OCI-LY7 (cell line): ENCODE measurements at regions not wholly inside any gene's neighbourhood (a gene's known extent, or its start where the extent isn't known, plus 50 kb on each side); places are given as distances from the start of the nearest gene placed in this dataset.

Experiments
- BruUV-seq: library from RNA; stranded (reverse); fragments of 400-500 nt; replicated peaks from 2 replicates; lab custom pipeline; 2021; lab: Mats Ljungman, UMichigan
- CTCF ChIA-PET: fragments of 300-600 bp; sonication (Branson Sonifier 250); formaldehyde crosslinking; loops from one replicate; lab custom pipeline; 2022; ENCODE audit warnings: antibody characterized with exemption; ENCODE audit not compliant: unreplicated experiment; lab: Charles Lee
- POLR2A ChIA-PET: fragments of 300-600 bp; sonication (Branson Sonifier 250); formaldehyde crosslinking; loops from one replicate; lab custom pipeline; 2022; ENCODE audit warnings: antibody characterized with exemption; lab: Charles Lee
- DNase-seq: peaks from one replicate; pipeline ENCODE4 v3.0.0-alpha.2; 2015; ENCODE audit warnings: low spot score
- H2AFZ ChIP-seq: fragments of 200-600 bp; sonication (generic), shearing (Covaris generic); 2 replicates; pipeline ENCODE4 v1.6.1; 2014; ENCODE audit warnings: mild to moderate bottlenecking, antibody characterized with exemption, low read length, moderate library complexity
- H3K27ac ChIP-seq: fragments of 200-600 bp; sonication (generic); 2 replicates; pipeline ENCODE4 v1.5.1; 2014; ENCODE audit warnings: mixed run types, low read depth, mild to moderate bottlenecking, moderate library complexity, low read length, inconsistent platforms; ENCODE audit not compliant: poor library complexity, severe bottlenecking
- H3K36me3 ChIP-seq: fragments of 200-600 bp; sonication (generic); 2 replicates; pipeline ENCODE4 v1.6.1; 2014; ENCODE audit warnings: mild to moderate bottlenecking, antibody characterized with exemption, low read length, moderate library complexity, mixed read lengths; ENCODE audit not compliant: insufficient read depth
- H3K4me1 ChIP-seq: fragments of 200-600 bp; sonication (generic); 2 replicates; pipeline ENCODE4 v1.5.1; 2014; ENCODE audit warnings: mild to moderate bottlenecking, low read length; ENCODE audit not compliant: insufficient read depth, poor library complexity, severe bottlenecking
- H3K4me2 ChIP-seq: fragments of 200-600 bp; sonication (generic); 2 replicates; pipeline ENCODE4 v1.6.1; 2014; ENCODE audit warnings: mild to moderate bottlenecking, low read length
- H3K4me3 ChIP-seq: fragments of 200-600 bp; sonication (generic); 2 replicates; pipeline ENCODE4 v1.5.1; 2014; ENCODE audit warnings: mild to moderate bottlenecking, low read depth, low read length; ENCODE audit not compliant: poor library complexity, severe bottlenecking
- H3K79me2 ChIP-seq: fragments of 200-600 bp; sonication (generic); 2 replicates; pipeline ENCODE4 v1.6.1; 2016; ENCODE audit warnings: low read depth, mild to moderate bottlenecking, low read length, moderate library complexity, mixed read lengths; ENCODE audit not compliant: insufficient read depth
- H3K9me2 ChIP-seq: fragments of 200-600 bp; sonication (generic); 2 replicates; pipeline ENCODE4 v1.6.1; 2016; ENCODE audit warnings: mild to moderate bottlenecking, low read length, mixed read lengths; ENCODE audit not compliant: insufficient read depth
- H3K9me3 ChIP-seq: fragments of 200-600 bp; sonication (generic); 2 replicates; pipeline ENCODE4 v1.6.1; 2014; ENCODE audit warnings: mild to moderate bottlenecking, mixed run types, low read length, mixed read lengths
- H4K20me1 ChIP-seq: fragments of 200-600 bp; sonication (generic); 2 replicates; pipeline ENCODE4 v1.6.1; 2014; ENCODE audit warnings: mild to moderate bottlenecking, antibody characterized with exemption, low read length, moderate library complexity, mixed read lengths; ENCODE audit not compliant: insufficient read depth
- EZH2phosphoT487 ChIP-seq: fragments of 200-600 bp; sonication (generic); IDR thresholded peaks from 2 replicates; pipeline ENCODE4 v1.6.1; 2018; ENCODE audit warnings: low read depth, borderline replicate concordance, mild to moderate bottlenecking, mixed run types, antibody characterized with exemption, low read length, moderate library complexity, mixed read lengths
- intact Hi-C: fragments of 100-400 bp; cut with micrococcal nuclease; formaldehyde crosslinking; loops from one replicate; pipeline ENCODE4 v1.10.0; 2022; ENCODE audit not compliant: unreplicated experiment
- TF ChIP-seq, protein P1 (sequence below): fragments of 200-600 bp; sonication (generic); conservative IDR thresholded peaks from 2 replicates; pipeline ENCODE4 v1.5.1; 2014; ENCODE audit warnings: mild to moderate bottlenecking, antibody characterized with exemption, low read length, moderate library complexity, mixed read lengths

DNA sequence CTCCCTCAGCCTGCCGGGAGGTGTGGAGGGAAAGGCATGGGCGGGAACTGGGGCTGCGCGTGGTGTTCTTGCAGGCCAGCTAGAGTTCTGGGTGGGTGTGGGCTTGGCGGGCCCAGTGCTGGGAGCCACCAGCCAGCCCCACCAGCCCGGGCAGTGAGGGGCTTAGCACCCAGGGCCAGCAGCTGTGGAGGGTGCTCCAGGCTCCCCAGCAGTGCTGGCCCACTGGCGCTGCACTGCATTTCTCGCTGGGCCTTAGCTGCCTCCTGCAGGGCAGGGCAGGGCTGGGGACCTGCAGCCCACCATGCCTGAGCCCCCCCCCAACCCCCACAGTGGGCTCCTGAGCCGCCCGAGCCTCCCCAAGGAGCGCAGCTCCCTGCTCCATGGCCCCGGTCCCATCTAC is 304.2 kb downstream of the KCNA4 start:
- Histone ChIP-seq H3K27ac (no peak overlapping the region), H3K4me3 (no peak overlapping the region), H3K79me2 (no peaks in the 10 kb centered on the region), H3K9me3 (no peaks in the 10 kb centered on the region), H3K9me2 (no peaks in the 10 kb centered on the region), H3K36me3 (no peaks in the 10 kb centered on the region), H4K20me1 (no peaks in the 10 kb centered on the region), H3K4me1 (no peaks in the 10 kb centered on the region), H2AFZ (no peak overlapping the region), H3K4me2 (no peak overlapping the region)
- CTCF ChIA-PET = no interaction called here
- intact Hi-C loops = no loop called here
- POLR2A ChIA-PET = interaction anchor here (1.2 kb wide), 1 partner anchor 86 kb away, joined by 3 read pairs; no protein-coding TSS in a partner anchor
- TF ChIP-seq EZH2phosphoT487 = no peak
- TF ChIP-seq, protein P1, sequence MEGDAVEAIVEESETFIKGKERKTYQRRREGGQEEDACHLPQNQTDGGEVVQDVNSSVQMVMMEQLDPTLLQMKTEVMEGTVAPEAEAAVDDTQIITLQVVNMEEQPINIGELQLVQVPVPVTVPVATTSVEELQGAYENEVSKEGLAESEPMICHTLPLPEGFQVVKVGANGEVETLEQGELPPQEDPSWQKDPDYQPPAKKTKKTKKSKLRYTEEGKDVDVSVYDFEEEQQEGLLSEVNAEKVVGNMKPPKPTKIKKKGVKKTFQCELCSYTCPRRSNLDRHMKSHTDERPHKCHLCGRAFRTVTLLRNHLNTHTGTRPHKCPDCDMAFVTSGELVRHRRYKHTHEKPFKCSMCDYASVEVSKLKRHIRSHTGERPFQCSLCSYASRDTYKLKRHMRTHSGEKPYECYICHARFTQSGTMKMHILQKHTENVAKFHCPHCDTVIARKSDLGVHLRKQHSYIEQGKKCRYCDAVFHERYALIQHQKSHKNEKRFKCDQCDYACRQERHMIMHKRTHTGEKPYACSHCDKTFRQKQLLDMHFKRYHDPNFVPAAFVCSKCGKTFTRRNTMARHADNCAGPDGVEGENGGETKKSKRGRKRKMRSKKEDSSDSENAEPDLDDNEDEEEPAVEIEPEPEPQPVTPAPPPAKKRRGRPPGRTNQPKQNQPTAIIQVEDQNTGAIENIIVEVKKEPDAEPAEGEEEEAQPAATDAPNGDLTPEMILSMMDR = no peak
- no peak for DNase-seq
- BruUV-seq = no TSS peak

DNA sequence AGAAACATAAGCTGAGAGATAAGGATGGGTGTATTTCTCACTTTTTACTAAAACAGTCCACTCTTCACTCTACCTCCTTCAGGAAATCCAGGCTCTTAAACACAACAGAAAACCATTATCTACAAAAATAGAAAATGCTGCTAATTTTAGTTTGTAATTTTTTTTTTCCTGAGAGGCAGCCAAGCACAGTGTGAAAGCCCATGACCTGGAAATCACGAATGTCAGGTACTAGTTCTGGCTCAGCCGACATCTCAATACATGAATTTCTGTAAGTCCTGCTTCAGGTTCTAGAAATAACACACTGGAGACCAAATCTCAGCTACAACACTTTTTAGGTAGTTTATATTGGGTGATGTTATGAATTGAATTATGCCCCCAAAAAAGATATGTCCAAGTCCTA is 308.9 kb downstream of the KCNA4 start:
- no peaks in the 10 kb centered on the region for H3K36me3 ChIP-seq
- no TSS peak for BruUV-seq

DNA sequence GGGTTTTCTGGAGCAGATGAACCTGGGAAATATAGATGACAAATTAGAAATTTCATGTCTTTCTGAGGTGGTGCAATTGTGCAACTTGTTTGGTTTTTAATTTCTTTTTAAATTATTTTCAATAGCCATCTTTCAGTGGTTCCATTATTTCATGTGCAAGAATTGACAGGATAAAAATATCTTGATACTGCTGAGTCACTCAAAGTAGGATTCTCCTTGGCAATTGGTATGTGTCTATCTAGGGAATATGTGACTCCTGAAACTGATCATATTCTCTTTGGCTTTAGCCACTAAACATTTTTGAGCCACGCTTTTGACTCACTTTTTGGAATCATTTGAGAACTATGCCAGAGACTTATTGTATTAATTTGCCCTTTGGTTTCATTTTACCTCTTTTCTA is 331.5 kb downstream of the KCNA4 start:
- CTCF ChIA-PET = no interaction called here
- no peak for DNase-seq
- no peaks in the 10 kb centered on the region for H3K9me3 ChIP-seq
- H3K4me1 ChIP-seq = no peaks in the 10 kb centered on the region
- intact Hi-C loops = no loop called here
- H4K20me1 ChIP-seq = no peaks in the 10 kb centered on the region
- H3K4me3 ChIP-seq = no peak overlapping the region
- H3K27ac ChIP-seq = no peak overlapping the region
- H3K9me2 ChIP-seq = no peaks in the 10 kb centered on the region
- no peaks in the 10 kb centered on the region for H3K36me3 ChIP-seq
- no peak overlapping the region for H2AFZ ChIP-seq
- TF ChIP-seq, protein P1 = no peak
- TF ChIP-seq EZH2phosphoT487 = no peak
- H3K4me2 ChIP-seq = no peak overlapping the region
- H3K79me2 ChIP-seq = no peaks in the 10 kb centered on the region
- no TSS peak for BruUV-seq
- POLR2A ChIA-PET = no interaction called here

More for the DNA sequence above, 308.9 kb downstream of the KCNA4 start:
- Histone ChIP-seq H3K4me3 (no peak overlapping the region), H4K20me1 (no peaks in the 10 kb centered on the region), H3K4me1 (no peaks in the 10 kb centered on the region), H3K9me2 (no peaks in the 10 kb centered on the region), H3K79me2 (no peaks in the 10 kb centered on the region), H2AFZ (no peak overlapping the region), H3K9me3 (no peaks in the 10 kb centered on the region), H3K27ac (no peak overlapping the region), H3K4me2 (no peak overlapping the region)
- intact Hi-C loops = no loop called here
- TF ChIP-seq, protein P1 = no peak
- no peak for TF ChIP-seq EZH2phosphoT487
- POLR2A ChIA-PET = no interaction called here
- DNase-seq = no peak
- CTCF ChIA-PET = no interaction called here
